GM12875 (cell line): ENCODE measurements at regions not wholly inside any gene's neighbourhood (a gene's known extent, or its start where the extent isn't known, plus 50 kb on each side); places are given as distances from the start of the nearest gene placed in this dataset.
"Not testable (repeated sequence)": the region's sequence is repeated elsewhere in the genome, so short reads cannot be mapped to it uniquely, and the experiment has no call there.

Experiments
- H3K4me3 ChIP-seq: one replicate; pipeline ENCODE4 v1.5.1; 2011; ENCODE audit warnings: low read depth, low read length, control low read depth
- CTCF ChIP-seq: IDR thresholded peaks from 2 replicates; pipeline ENCODE4 v1.5.1; 2011; ENCODE audit warnings: low read depth, mild to moderate bottlenecking, control low read depth, inconsistent platforms, low read length, moderate library complexity, borderline replicate concordance; ENCODE audit not compliant: insufficient read depth

GRCh38 chr14:101315802-101316296, 245.4 kb upstream of the DIO3 start:
- H3K4me3 ChIP-seq, result no peak overlapping the region
- no peak for TF ChIP-seq CTCF

- no peak overlapping the region for H3K4me3 ChIP-seq
- no peak for TF ChIP-seq CTCF
Observed at GRCh38 chr14:101318271-101318670, 243.0 kb upstream of the DIO3 start.

- no peak overlapping the region for H3K4me3 ChIP-seq
- TF ChIP-seq CTCF, result no peak
Observed at GRCh38 chr14:101320396-101320795, 240.9 kb upstream of the DIO3 start.

GRCh38 chr14:101322223-101322622, 239.1 kb upstream of the DIO3 start:
- no peak overlapping the region for H3K4me3 ChIP-seq
- no peak for TF ChIP-seq CTCF

- no peak for TF ChIP-seq CTCF
- no peak overlapping the region for H3K4me3 ChIP-seq
Observed at GRCh38 chr14:101323111-101323510, 238.2 kb upstream of the DIO3 start.

- not testable (repeated sequence) for H3K4me3 ChIP-seq
Observed at GRCh38 chr14:101323614-101324235, 237.6 kb upstream of the DIO3 start.

- no peak overlapping the region for H3K4me3 ChIP-seq
- no peak for TF ChIP-seq CTCF
Observed at GRCh38 chr14:101325319-101325718, 236.0 kb upstream of the DIO3 start.

GRCh38 chr14:101328412-101329028, 232.8 kb upstream of the DIO3 start:
- no peak for TF ChIP-seq CTCF
- no peak overlapping the region for H3K4me3 ChIP-seq
